HEK293 (cell line): ENCODE measurements at regions not wholly inside any gene's neighbourhood (a gene's known extent, or its start where the extent isn't known, plus 50 kb on each side); places are given as distances from the start of the nearest gene placed in this dataset.
A peak's percentile ranks its signal among the peaks of the same experiment; 100 is the strongest.

Source experiments
- CTCF ChIA-PET: fragments of 350-600 bp; formaldehyde crosslinking; extraction: SDS; loops from one replicate; lab custom pipeline; 2021; ENCODE audit warnings: antibody characterized with exemption; lab: Yijun Ruan, JAX
- POLR2A ChIA-PET: fragments of 300-600 bp; formaldehyde crosslinking; extraction: SDS; loops from one replicate; lab custom pipeline; 2020; ENCODE audit warnings: antibody characterized with exemption, inconsistent platforms; lab: Yijun Ruan, JAX
- H3K27ac ChIP-seq: fragments of 200-500 bp; sonication (Bioruptor generic); 2 replicates; pipeline ENCODE4 v1.5.1; 2014; ENCODE audit warnings: low read depth, low read length, control low read depth, inconsistent platforms; ENCODE audit errors: extremely low read depth
- H3K36me3 ChIP-seq, 2 experiments: fragments of 200-500 bp in 1 of 2; sonication (Bioruptor generic) in 1 of 2; 1 replicate in 1 of 2; 2 replicates in 1 of 2; pipeline ENCODE4 v1.5.1; 2014 to 2017; ENCODE audit warnings: inconsistent platforms in 2 of 2, low read length in 2 of 2; ENCODE audit not compliant: control insufficient read depth in 2 of 2, insufficient read depth in 1 of 2
- H3K4me1 ChIP-seq: fragments of 200-500 bp; sonication (Bioruptor generic); 2 replicates; pipeline ENCODE4 v1.5.1; 2014; ENCODE audit warnings: mild to moderate bottlenecking, low read length, inconsistent platforms; ENCODE audit not compliant: control insufficient read depth, insufficient read depth
- H3K4me3 ChIP-seq: 2 replicates; pipeline ENCODE4 v1.5.1; 2011; ENCODE audit warnings: low read depth, mild to moderate bottlenecking, control low read depth, low read length, moderate library complexity
- H3K9me3 ChIP-seq: fragments of 200-500 bp; sonication (Bioruptor generic); 2 replicates; pipeline ENCODE4 v1.5.1; 2014; ENCODE audit warnings: low read depth, low read length, inconsistent platforms; ENCODE audit not compliant: control insufficient read depth, insufficient read depth
- GLIS1 ChIP-seq: fragments of 450-650 bp; formaldehyde crosslinking; IDR thresholded peaks from 2 replicates; pipeline ENCODE4 v1.5.1; 2016; ENCODE audit warnings: missing biosample characterization, missing genetic modification characterization
- GLIS2 ChIP-seq: fragments of 450-650 bp; formaldehyde crosslinking; IDR thresholded peaks from 2 replicates; pipeline ENCODE4 v1.5.1; 2016; ENCODE audit warnings: missing biosample characterization, missing genetic modification characterization
- HOXA7 ChIP-seq: sonication (generic); formaldehyde crosslinking; IDR thresholded peaks from 2 replicates; pipeline ENCODE4 v1.8.1; 2022; ENCODE audit warnings: missing genetic modification reagents, borderline replicate concordance
- OSR2 ChIP-seq: fragments of 450-650 bp; formaldehyde crosslinking; IDR thresholded peaks from 2 replicates; pipeline ENCODE4 v1.5.1; 2016; ENCODE audit warnings: missing biosample characterization, missing genetic modification characterization
- SCRT1 ChIP-seq: fragments of 450-650 bp; formaldehyde crosslinking; IDR thresholded peaks from 2 replicates; pipeline ENCODE4 v1.5.1; 2016; ENCODE audit warnings: missing biosample characterization, missing genetic modification characterization, borderline replicate concordance
- SCRT2 ChIP-seq: fragments of 450-650 bp; formaldehyde crosslinking; IDR thresholded peaks from 2 replicates; pipeline ENCODE4 v1.5.1; 2016; ENCODE audit warnings: missing biosample characterization, missing genetic modification characterization
- SP7 ChIP-seq: fragments of 450-650 bp; formaldehyde crosslinking; IDR thresholded peaks from 2 replicates; pipeline ENCODE4 v1.5.1; 2016; ENCODE audit warnings: missing biosample characterization, missing genetic modification characterization
- TCF7L2 ChIP-seq: IDR thresholded peaks from 2 replicates; pipeline ENCODE4 v1.6.1; 2011; ENCODE audit warnings: low read depth, mild to moderate bottlenecking, inconsistent platforms, low read length, moderate library complexity, borderline replicate concordance
- WT1 ChIP-seq: fragments of 450-650 bp; formaldehyde crosslinking; IDR thresholded peaks from 2 replicates; pipeline ENCODE4 v1.5.1; 2016; ENCODE audit warnings: missing biosample characterization, missing genetic modification characterization
- YY1 ChIP-seq: fragments of 450-650 bp; formaldehyde crosslinking; IDR thresholded peaks from 2 replicates; pipeline ENCODE4 v1.5.1; 2018; ENCODE audit warnings: missing biosample characterization, missing genetic modification characterization
- ZBTB21 ChIP-seq: fragments of 450-650 bp; formaldehyde crosslinking; IDR thresholded peaks from 2 replicates; pipeline ENCODE4 v1.5.1; 2017; ENCODE audit warnings: missing biosample characterization, missing genetic modification characterization
- ZIC2 ChIP-seq: fragments of 450-650 bp; formaldehyde crosslinking; IDR thresholded peaks from 2 replicates; pipeline ENCODE4 v1.5.1; 2016; ENCODE audit warnings: missing biosample characterization, missing genetic modification characterization
- ZNF10 ChIP-seq: fragments of 450-650 bp; formaldehyde crosslinking; IDR thresholded peaks from 2 replicates; pipeline ENCODE4 v1.5.1; 2017; ENCODE audit warnings: missing biosample characterization, missing genetic modification characterization
- ZNF132 ChIP-seq: fragments of 450-650 bp; formaldehyde crosslinking; IDR thresholded peaks from 2 replicates; pipeline ENCODE4 v1.5.1; 2017; ENCODE audit warnings: missing biosample characterization, missing genetic modification characterization, borderline replicate concordance
- ZNF146 ChIP-seq: fragments of 450-650 bp; formaldehyde crosslinking; IDR thresholded peaks from 2 replicates; pipeline ENCODE4 v1.5.1; 2016; ENCODE audit warnings: missing biosample characterization, missing genetic modification characterization
- ZNF341 ChIP-seq: fragments of 450-650 bp; formaldehyde crosslinking; IDR thresholded peaks from 2 replicates; pipeline ENCODE4; 2016; ENCODE audit warnings: low read depth, missing biosample characterization, missing genetic modification characterization
- ZNF510 ChIP-seq: fragments of 450-650 bp; formaldehyde crosslinking; IDR thresholded peaks from 2 replicates; pipeline ENCODE4 v1.5.1; 2018; ENCODE audit warnings: mild to moderate bottlenecking, missing genetic modification characterization, missing biosample characterization; ENCODE audit not compliant: insufficient replicate concordance
- ZNF555 ChIP-seq: fragments of 450-650 bp; formaldehyde crosslinking; conservative IDR thresholded peaks from 2 replicates; pipeline ENCODE4 v1.5.1; 2017; ENCODE audit warnings: missing biosample characterization, mild to moderate bottlenecking, missing genetic modification characterization, inconsistent platforms
- ZNF629 ChIP-seq: fragments of 450-650 bp; formaldehyde crosslinking; IDR thresholded peaks from 2 replicates; pipeline ENCODE4 v1.5.1; 2017; ENCODE audit warnings: missing biosample characterization, missing genetic modification characterization
- ZNF76 ChIP-seq: fragments of 450-650 bp; formaldehyde crosslinking; IDR thresholded peaks from 2 replicates; pipeline ENCODE4; 2016; ENCODE audit warnings: low read depth, missing biosample characterization, missing genetic modification characterization, borderline replicate concordance
- ZNF768 ChIP-seq: fragments of 450-650 bp; formaldehyde crosslinking; IDR thresholded peaks from 2 replicates; pipeline ENCODE4 v1.5.1; 2018; ENCODE audit warnings: missing biosample characterization, mild to moderate bottlenecking, missing genetic modification characterization
- ZNF792 ChIP-seq: fragments of 450-650 bp; formaldehyde crosslinking; IDR thresholded peaks from 2 replicates; pipeline ENCODE4 v1.5.1; 2016; ENCODE audit warnings: missing biosample characterization, missing genetic modification characterization
- TF ChIP-seq, protein P1 (sequence below): fragments of 450-650 bp; formaldehyde crosslinking; IDR thresholded peaks from 2 replicates; pipeline ENCODE4 v1.5.1; 2016; ENCODE audit warnings: missing biosample characterization, missing genetic modification characterization
- TF ChIP-seq, protein P2 (sequence below): fragments of 450-650 bp; formaldehyde crosslinking; conservative IDR thresholded peaks from 2 replicates; pipeline ENCODE4 v1.5.1; 2016; ENCODE audit warnings: low read depth, missing biosample characterization, missing genetic modification characterization
- TF ChIP-seq, protein P3 (sequence below): fragments of 450-650 bp; formaldehyde crosslinking; conservative IDR thresholded peaks from 2 replicates; pipeline ENCODE4 v1.5.1; 2016; ENCODE audit warnings: low read depth, missing biosample characterization, missing genetic modification characterization

DNA sequence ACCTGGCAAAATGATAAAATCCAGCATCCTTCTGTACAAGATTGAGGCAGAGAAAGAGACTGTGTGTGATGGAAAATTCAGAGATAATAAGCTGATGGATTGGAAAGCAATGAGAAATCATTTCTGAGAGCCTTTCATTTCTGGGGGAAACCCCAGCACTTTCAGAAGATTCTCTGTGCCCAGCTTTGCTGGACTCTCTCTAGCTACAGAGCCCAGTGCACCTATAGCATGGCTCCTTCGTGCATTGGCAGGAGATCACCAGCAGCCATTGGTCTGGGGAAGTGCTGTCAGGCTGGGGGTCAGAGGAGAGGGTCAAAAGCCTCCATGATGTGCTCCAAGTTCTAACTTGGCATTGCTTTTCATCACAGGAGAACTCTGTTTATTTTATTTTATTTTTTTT lies 259.9 kb downstream of the SOX9 start:
- Histone ChIP-seq H3K4me3 (no peak overlapping the region), H3K4me1 (peaks cover 18% of the 10 kb centered on the region), H3K9me3 (no peaks in the 10 kb centered on the region), H3K27ac (no peak overlapping the region), H3K36me3 (no peaks in the 10 kb centered on the region)
- CTCF ChIA-PET: interaction anchor here (0.6 to 0.7 kb wide), 2 partner anchors 231 to 783 kb away, joined by 3 read pairs; no protein-coding TSS in a partner anchor
- TF ChIP-seq SCRT2 (tag by site-specific recombination): no peak
- no peak for TF ChIP-seq ZNF555 (tag by site-specific recombination)
- TF ChIP-seq ZNF510 (tag by site-specific recombination): no peak
- no peak for TF ChIP-seq ZBTB21 (tag by site-specific recombination)
- TF ChIP-seq ZNF792 (tag by site-specific recombination): no peak
- TF ChIP-seq, protein P1, sequence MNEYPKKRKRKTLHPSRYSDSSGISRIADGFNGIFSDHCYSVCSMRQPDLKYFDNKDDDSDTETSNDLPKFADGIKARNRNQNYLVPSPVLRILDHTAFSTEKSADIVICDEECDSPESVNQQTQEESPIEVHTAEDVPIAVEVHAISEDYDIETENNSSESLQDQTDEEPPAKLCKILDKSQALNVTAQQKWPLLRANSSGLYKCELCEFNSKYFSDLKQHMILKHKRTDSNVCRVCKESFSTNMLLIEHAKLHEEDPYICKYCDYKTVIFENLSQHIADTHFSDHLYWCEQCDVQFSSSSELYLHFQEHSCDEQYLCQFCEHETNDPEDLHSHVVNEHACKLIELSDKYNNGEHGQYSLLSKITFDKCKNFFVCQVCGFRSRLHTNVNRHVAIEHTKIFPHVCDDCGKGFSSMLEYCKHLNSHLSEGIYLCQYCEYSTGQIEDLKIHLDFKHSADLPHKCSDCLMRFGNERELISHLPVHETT: no peak
- TF ChIP-seq ZNF341: no peak
- no peak for TF ChIP-seq ZNF132
- TF ChIP-seq, protein P2, sequence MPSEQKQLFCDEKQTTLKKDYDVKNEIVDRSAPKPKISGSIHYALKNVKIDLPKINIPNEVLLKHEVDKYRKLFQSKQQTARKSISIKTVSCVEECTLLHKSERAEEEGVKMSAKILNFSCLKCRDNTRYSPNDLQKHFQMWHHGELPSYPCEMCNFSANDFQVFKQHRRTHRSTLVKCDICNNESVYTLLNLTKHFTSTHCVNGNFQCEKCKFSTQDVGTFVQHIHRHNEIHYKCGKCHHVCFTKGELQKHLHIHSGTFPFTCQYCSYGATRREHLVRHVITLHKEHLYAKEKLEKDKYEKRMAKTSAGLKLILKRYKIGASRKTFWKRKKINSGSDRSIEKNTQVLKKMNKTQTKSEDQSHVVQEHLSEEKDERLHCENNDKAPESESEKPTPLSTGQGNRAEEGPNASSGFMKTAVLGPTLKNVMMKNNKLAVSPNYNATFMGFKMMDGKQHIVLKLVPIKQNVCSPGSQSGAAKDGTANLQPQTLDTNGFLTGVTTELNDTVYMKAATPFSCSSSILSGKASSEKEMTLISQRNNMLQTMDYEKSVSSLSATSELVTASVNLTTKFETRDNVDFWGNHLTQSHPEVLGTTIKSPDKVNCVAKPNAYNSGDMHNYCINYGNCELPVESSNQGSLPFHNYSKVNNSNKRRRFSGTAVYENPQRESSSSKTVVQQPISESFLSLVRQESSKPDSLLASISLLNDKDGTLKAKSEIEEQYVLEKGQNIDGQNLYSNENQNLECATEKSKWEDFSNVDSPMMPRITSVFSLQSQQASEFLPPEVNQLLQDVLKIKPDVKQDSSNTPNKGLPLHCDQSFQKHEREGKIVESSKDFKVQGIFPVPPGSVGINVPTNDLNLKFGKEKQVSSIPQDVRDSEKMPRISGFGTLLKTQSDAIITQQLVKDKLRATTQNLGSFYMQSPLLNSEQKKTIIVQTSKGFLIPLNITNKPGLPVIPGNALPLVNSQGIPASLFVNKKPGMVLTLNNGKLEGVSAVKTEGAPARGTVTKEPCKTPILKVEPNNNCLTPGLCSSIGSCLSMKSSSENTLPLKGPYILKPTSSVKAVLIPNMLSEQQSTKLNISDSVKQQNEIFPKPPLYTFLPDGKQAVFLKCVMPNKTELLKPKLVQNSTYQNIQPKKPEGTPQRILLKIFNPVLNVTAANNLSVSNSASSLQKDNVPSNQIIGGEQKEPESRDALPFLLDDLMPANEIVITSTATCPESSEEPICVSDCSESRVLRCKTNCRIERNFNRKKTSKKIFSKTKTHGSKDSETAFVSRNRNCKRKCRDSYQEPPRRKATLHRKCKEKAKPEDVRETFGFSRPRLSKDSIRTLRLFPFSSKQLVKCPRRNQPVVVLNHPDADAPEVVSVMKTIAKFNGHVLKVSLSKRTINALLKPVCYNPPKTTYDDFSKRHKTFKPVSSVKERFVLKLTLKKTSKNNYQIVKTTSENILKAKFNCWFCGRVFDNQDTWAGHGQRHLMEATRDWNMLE (tag by site-specific recombination): no peak
- POLR2A ChIA-PET: interaction anchor here (2.0 kb wide), 1 partner anchor 260 kb away, joined by 10 read pairs; the partner anchor contains the start of gene SOX9

DNA sequence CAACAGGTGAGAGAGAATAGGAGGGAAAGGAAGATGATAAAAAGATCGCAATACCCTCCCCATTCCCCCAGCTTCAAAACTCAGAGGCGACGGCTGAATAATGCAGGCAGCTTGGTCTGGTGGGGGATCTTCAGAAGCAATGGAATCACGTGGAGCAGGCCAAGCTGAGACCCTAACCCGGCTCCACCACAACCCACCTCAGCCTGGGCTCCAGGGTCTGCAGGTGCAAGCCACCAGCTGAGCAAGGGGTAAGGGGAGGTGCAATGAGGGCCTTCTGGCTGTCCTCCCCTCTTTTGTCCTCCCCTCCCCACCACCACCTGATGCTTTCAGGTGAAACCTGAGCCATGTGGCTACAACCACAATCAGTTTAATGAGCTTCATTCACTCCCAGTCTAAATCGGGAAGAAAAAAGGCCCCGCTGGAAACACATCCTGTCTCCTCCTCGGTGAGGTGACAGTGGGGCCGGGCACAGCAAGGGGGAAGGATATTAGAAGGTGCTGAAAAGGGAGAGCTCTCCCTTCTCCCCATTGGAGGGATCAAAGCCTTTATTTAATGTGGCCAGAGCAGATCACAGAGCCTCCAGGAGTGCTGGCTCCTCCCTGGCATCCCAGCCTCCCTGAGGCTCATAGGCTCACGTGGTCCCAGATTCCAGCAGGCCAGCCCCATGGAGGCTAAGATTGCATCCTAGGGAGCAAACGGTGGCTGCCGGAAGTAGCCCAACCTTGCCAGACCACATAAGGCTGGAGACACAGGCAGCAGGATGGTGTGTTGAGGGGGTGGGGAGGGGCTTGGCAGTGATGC lies 261.0 kb downstream of the SOX9 start:
- H3K9me3 ChIP-seq: no peaks in the 10 kb centered on the region
- H3K27ac ChIP-seq: peak overlapping the region; percentile 72
- H3K4me3 ChIP-seq: no peak overlapping the region
- ChIA-PET CTCF (interaction anchor here (0.7 to 0.9 kb wide), 2 partner anchors 45 to 51 kb away, joined by 3 read pairs; no protein-coding TSS in a partner anchor), POLR2A (interaction anchor here (1.1 to 2.0 kb wide), 2 partner anchors 43 to 261 kb away, joined by 4 to 10 read pairs; partner anchors contain the start of gene SOX9)
- peaks cover 25% of the 10 kb centered on the region for H3K4me1 ChIP-seq
- no peaks in the 10 kb centered on the region for H3K36me3 ChIP-seq
- TF ChIP-seq ZNF10 (peak; percentile 80; the same call in 1 of the 2 replicates), ZNF76 (tag by site-specific recombination) (0 out of 2 replicates have a peak, but pooled peaks have one; percentile 16), ZNF768 (tag by site-specific recombination) (no peak), YY1 (tag by site-specific recombination) (no peak), ZNF146 (no peak; the same call in 1 of the 2 replicates), OSR2 (tag by site-specific recombination) (peak; percentile 98), SCRT1 (tag by site-specific recombination) (peak; percentile 43), SP7 (peak; percentile 69), ZIC2 (peak; percentile 93), WT1 (tag by site-specific recombination) (peak; percentile 100), ZNF629 (tag by site-specific recombination) (0 out of 2 replicates have a peak, but pooled peaks have one; percentile 15), HOXA7 (CRISPR knock-in tag) (no peak), GLIS2 (tag by site-specific recombination) (peak; percentile 46), ZNF341 (peak; percentile 92), GLIS1 (tag by site-specific recombination) (peak; percentile 94), TCF7L2 (peak; percentile 48; the same call in 1 of the 2 replicates)
- TF ChIP-seq, protein P3, sequence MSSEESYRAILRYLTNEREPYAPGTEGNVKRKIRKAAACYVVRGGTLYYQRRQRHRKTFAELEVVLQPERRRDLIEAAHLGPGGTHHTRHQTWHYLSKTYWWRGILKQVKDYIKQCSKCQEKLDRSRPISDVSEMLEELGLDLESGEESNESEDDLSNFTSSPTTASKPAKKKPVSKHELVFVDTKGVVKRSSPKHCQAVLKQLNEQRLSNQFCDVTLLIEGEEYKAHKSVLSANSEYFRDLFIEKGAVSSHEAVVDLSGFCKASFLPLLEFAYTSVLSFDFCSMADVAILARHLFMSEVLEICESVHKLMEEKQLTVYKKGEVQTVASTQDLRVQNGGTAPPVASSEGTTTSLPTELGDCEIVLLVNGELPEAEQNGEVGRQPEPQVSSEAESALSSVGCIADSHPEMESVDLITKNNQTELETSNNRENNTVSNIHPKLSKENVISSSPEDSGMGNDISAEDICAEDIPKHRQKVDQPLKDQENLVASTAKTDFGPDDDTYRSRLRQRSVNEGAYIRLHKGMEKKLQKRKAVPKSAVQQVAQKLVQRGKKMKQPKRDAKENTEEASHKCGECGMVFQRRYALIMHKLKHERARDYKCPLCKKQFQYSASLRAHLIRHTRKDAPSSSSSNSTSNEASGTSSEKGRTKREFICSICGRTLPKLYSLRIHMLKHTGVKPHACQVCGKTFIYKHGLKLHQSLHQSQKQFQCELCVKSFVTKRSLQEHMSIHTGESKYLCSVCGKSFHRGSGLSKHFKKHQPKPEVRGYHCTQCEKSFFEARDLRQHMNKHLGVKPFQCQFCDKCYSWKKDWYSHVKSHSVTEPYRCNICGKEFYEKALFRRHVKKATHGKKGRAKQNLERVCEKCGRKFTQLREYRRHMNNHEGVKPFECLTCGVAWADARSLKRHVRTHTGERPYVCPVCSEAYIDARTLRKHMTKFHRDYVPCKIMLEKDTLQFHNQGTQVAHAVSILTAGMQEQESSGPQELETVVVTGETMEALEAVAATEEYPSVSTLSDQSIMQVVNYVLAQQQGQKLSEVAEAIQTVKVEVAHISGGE (tag by site-specific recombination): peak; percentile 45
